Fibroblast of the aortic adventitia (primary cell): ENCODE measurements at regions not wholly inside any gene's neighbourhood (a gene's known extent, or its start where the extent isn't known, plus 50 kb on each side); places are given as distances from the start of the nearest gene placed in this dataset.
A peak's percentile ranks its signal among the peaks of the same experiment; 100 is the strongest.

Source experiments
- DNase-seq: peaks from one replicate; pipeline ENCODE4 v3.0.0-alpha.2; 2010; ENCODE audit warnings: low read depth
- H3K4me3 ChIP-seq: 2 replicates; pipeline ENCODE4 v1.5.1; 2011; ENCODE audit warnings: low read depth, mild to moderate bottlenecking, control low read depth, low read length, moderate library complexity
- TF ChIP-seq, protein P1 (sequence below): IDR thresholded peaks from 2 replicates; pipeline ENCODE4 v1.5.1; 2011; ENCODE audit warnings: mild to moderate bottlenecking, low read length, control low read depth, inconsistent platforms; ENCODE audit not compliant: insufficient read depth

DNA sequence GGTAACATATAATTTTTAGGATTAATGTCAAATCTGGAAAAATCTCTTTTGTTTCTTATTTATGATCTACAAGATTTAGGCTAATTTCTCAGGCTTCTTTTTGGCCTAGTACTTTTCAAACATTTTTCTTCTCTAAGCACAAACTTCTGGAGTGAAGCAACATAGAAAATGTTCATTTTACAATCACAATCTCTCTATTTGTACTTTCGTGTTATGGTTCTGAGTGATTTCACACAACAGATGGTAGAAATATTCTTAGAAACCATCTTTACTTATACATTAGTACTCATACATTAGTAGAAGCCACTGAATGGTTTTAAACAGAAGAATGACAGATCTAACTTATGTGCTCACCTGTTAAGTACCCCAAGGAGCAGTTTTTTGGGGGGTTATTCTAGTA, 106.3 kb upstream of the ANO3 start:
- DNase-seq: no peak
- TF ChIP-seq, protein P1, sequence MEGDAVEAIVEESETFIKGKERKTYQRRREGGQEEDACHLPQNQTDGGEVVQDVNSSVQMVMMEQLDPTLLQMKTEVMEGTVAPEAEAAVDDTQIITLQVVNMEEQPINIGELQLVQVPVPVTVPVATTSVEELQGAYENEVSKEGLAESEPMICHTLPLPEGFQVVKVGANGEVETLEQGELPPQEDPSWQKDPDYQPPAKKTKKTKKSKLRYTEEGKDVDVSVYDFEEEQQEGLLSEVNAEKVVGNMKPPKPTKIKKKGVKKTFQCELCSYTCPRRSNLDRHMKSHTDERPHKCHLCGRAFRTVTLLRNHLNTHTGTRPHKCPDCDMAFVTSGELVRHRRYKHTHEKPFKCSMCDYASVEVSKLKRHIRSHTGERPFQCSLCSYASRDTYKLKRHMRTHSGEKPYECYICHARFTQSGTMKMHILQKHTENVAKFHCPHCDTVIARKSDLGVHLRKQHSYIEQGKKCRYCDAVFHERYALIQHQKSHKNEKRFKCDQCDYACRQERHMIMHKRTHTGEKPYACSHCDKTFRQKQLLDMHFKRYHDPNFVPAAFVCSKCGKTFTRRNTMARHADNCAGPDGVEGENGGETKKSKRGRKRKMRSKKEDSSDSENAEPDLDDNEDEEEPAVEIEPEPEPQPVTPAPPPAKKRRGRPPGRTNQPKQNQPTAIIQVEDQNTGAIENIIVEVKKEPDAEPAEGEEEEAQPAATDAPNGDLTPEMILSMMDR: no peak
- H3K4me3 ChIP-seq: no peak overlapping the region

DNA sequence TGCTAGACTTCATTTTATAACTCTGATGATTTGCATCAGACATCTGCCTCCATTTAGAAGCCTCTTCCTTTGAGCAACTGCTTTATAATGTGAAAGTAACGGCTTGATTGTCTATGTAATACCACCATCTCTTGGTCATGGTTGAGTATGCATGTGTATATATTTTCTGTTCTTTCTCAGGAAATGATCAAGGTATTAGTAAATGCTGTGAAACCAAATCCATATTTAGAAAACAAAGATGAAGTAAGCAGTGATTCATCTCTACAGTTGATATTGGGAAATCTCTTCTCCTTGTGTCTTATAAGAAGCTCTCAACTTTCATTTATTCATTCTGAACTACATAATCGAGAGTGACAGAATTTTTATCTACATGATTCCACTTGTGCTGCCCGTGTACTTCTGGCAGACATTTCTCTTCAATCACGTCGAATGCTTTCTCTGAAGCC, 104.6 kb upstream of the ANO3 start:
- no peak overlapping the region for H3K4me3 ChIP-seq
- TF ChIP-seq, protein P1: peak; percentile 57

GRCh38 chr11:26227883-26228502, 103.9 kb upstream of the ANO3 start:
- TF ChIP-seq, protein P1: no peak
- H3K4me3 ChIP-seq: no peak overlapping the region
- no peak for DNase-seq

More for the DNA sequence above, 104.6 kb upstream of the ANO3 start:
- DNase-seq: peak; percentile 92

- DNase-seq: peak; percentile 27
- no peak overlapping the region for H3K4me3 ChIP-seq
- TF ChIP-seq, protein P1: no peak
Measured at GRCh38 chr11:26228778-26229177, 103.2 kb upstream of the ANO3 start.

DNA sequence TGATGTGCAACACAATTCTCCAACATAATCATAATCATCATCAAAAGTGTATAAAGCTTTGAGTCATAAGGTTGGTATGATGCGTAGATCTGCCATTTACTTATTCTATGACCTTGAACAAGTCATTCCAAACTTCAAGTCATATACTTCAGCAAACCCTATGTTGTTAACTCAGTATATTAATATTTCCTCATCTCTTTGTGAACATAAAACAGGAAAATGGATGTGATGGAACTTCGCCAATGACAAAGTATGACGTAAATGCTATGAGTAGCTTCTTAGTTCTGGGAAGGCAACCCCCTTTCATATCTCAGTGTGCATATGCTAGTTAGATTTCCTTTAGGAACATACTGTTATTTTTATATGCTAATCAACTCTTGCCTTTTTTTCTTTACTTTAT, 102.7 kb upstream of the ANO3 start:
- TF ChIP-seq, protein P1: no peak
- H3K4me3 ChIP-seq: no peak overlapping the region
- peak; percentile 94 for DNase-seq

DNA sequence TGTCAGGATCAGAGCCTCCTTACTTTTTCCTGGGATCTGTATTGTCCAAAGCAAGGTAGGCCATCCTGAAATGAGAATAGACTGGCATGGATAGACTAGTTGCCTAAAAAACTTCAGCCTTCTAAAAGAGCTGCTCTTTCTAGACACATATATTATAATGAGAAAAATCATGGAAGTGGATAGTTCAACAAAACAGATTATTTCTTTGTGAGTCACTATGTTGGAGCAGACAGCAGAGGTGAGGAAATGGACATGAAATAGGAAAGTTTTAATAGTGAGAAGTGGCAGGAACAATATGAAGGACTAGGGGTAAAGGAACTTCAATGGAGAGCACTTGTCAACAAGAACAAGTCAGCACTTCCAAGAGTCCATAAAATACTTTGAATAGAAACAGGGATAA, 101.9 kb upstream of the ANO3 start:
- DNase-seq: peak; percentile 42
- H3K4me3 ChIP-seq: no peak overlapping the region
- TF ChIP-seq, protein P1: no peak

DNA sequence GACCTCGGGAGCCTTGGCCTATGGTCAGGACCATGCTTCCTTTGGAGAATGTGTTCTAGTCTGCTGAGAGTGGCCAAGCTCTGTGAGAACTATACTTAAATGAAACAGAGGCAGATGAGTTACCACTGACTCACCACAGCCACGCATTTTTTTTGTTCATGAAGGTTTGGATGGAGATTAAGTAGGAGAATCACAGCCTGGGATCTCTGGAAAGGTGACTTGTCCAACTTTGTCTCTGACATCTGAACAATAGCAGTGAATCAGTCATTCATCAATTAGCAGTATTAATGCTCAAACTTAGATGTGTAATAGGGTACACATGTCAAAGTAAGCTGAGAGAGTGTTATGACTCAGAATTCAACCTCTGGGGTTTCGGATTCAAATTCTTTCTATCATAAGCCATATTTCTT, 100.7 kb upstream of the ANO3 start:
- peak; percentile 97 for DNase-seq
- H3K4me3 ChIP-seq: no peak overlapping the region
- TF ChIP-seq, protein P1: no peak
